ENCODE measurements at regions not wholly inside any gene's neighbourhood (a gene's known extent, or its start where the extent isn't known, plus 50 kb on each side); places are given as distances from the start of the nearest gene placed in this dataset.

- TF ChIP-seq, protein P1, sequence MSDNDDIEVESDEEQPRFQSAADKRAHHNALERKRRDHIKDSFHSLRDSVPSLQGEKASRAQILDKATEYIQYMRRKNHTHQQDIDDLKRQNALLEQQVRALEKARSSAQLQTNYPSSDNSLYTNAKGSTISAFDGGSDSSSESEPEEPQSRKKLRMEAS (IDR thresholded peaks at IDR 0.05; ENCODE audit: low read depth) = no peak
- TF ChIP-seq FOSL2 (IDR thresholded peaks at IDR 0.05; ENCODE audit: borderline replicate concordance, low read depth) (no peak), TAF1 (IDR thresholded peaks at IDR 0.05; ENCODE audit: borderline replicate concordance, low read depth, low read length) (no peak), TCF12 (IDR thresholded peaks at IDR 0.05) (no peak), YY1 (IDR thresholded peaks at IDR 0.05; ENCODE audit: low read depth) (no peak), JUND (IDR thresholded peaks at IDR 0.05) (no peak), SMC3 (IDR thresholded peaks at IDR 0.05; ENCODE audit: low read depth, low read length) (no peak), POLR2AphosphoS5 (IDR thresholded peaks at IDR 0.05; ENCODE audit: low read depth, low read length) (no peak)
- TF ChIP-seq, protein P2, sequence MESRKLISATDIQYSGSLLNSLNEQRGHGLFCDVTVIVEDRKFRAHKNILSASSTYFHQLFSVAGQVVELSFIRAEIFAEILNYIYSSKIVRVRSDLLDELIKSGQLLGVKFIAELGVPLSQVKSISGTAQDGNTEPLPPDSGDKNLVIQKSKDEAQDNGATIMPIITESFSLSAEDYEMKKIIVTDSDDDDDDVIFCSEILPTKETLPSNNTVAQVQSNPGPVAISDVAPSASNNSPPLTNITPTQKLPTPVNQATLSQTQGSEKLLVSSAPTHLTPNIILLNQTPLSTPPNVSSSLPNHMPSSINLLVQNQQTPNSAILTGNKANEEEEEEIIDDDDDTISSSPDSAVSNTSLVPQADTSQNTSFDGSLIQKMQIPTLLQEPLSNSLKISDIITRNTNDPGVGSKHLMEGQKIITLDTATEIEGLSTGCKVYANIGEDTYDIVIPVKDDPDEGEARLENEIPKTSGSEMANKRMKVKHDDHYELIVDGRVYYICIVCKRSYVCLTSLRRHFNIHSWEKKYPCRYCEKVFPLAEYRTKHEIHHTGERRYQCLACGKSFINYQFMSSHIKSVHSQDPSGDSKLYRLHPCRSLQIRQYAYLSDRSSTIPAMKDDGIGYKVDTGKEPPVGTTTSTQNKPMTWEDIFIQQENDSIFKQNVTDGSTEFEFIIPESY (IDR thresholded peaks at IDR 0.05; ENCODE audit: borderline replicate concordance, low read depth) = no peak
- TF ChIP-seq, protein P3, sequence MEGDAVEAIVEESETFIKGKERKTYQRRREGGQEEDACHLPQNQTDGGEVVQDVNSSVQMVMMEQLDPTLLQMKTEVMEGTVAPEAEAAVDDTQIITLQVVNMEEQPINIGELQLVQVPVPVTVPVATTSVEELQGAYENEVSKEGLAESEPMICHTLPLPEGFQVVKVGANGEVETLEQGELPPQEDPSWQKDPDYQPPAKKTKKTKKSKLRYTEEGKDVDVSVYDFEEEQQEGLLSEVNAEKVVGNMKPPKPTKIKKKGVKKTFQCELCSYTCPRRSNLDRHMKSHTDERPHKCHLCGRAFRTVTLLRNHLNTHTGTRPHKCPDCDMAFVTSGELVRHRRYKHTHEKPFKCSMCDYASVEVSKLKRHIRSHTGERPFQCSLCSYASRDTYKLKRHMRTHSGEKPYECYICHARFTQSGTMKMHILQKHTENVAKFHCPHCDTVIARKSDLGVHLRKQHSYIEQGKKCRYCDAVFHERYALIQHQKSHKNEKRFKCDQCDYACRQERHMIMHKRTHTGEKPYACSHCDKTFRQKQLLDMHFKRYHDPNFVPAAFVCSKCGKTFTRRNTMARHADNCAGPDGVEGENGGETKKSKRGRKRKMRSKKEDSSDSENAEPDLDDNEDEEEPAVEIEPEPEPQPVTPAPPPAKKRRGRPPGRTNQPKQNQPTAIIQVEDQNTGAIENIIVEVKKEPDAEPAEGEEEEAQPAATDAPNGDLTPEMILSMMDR (IDR thresholded peaks at IDR 0.05) = no peak
Observed at GRCh38 chr6:94289131-94289530, 869.8 kb upstream of the EPHA7 start.

Measured in SK-N-SH (cell line).